Upper lobe of left lung (tissue), 6 donors: ENCODE measurements at regions not wholly inside any gene's neighbourhood (a gene's known extent, or its start where the extent isn't known, plus 50 kb on each side); places are given as distances from the start of the nearest gene placed in this dataset.
A peak's percentile ranks its signal among the peaks of the same experiment; 100 is the strongest.

Experiments
- ATAC-seq, 2 donors: fragments of 200-7000 bp; cut with Tn5 transposase; one replicate each; pipeline ENCODE4 v1.9.1; 2022; ENCODE audit warnings: mild to moderate bottlenecking in 2 of 2, moderate library complexity in 2 of 2; ENCODE audit not compliant: low FRiP score in 2 of 2
- DNase-seq, 2 donors: peaks; one replicate each; pipeline ENCODE4 v3.0.0-alpha.2; 2019 to 2020
- H3K27ac ChIP-seq, 4 donors: fragments of 200-600 bp; sonication (generic); one replicate each; pipeline ENCODE4 v1.5.1; 2016 to 2019
- H3K27me3 ChIP-seq, 4 donors: fragments of 200-600 bp; sonication (generic); one replicate each; pipeline ENCODE4 v1.5.1; 2017 to 2019
- H3K36me3 ChIP-seq, 4 donors: fragments of 200-600 bp; sonication (generic); one replicate each; pipeline ENCODE4 v1.5.1; 2016 to 2019
- H3K4me1 ChIP-seq, 4 donors: fragments of 200-600 bp; sonication (generic); one replicate each; pipeline ENCODE4 v1.5.1; 2018 to 2019
- H3K4me3 ChIP-seq, 4 donors: fragments of 200-600 bp; sonication (generic); one replicate each; pipeline ENCODE4 v1.5.1; 2017 to 2019; ENCODE audit warnings: mild to moderate bottlenecking in 2 of 4, moderate library complexity in 1 of 4
- H3K9me3 ChIP-seq, 4 donors: fragments of 200-600 bp; sonication (generic); one replicate each; pipeline ENCODE4 v1.5.1; 2018 to 2019
- CTCF ChIP-seq, 6 experiments: fragments of 450-650 bp in 4 of 6; fragments of 200-600 bp in 2 of 6; sonication (generic) in 2 of 6; IDR thresholded peaks; one replicate each; pipeline ENCODE4 v1.5.1; 2016 to 2019; ENCODE audit warnings: antibody characterized with exemption in 6 of 6
- EP300 ChIP-seq, 4 donors: sonication (generic); formaldehyde crosslinking; IDR thresholded peaks; one replicate each; pipeline ENCODE4 v1.5.1; 2017; ENCODE audit warnings: antibody characterized with exemption in 4 of 4, control low read depth in 2 of 4
- POLR2A ChIP-seq, 4 donors: fragments of 450-650 bp; IDR thresholded peaks; one replicate each; pipeline ENCODE4 v1.5.1; 2016 to 2017; ENCODE audit warnings: antibody characterized with exemption in 4 of 4, mild to moderate bottlenecking in 2 of 4
- POLR2AphosphoS5 ChIP-seq, 2 donors: sonication (generic); formaldehyde crosslinking; IDR thresholded peaks; one replicate each; pipeline ENCODE4 v1.5.1; 2017; ENCODE audit warnings: antibody characterized with exemption in 2 of 2
- WGBS, 2 donors: methylation state at CpG; one replicate each; pipeline ENCODE4 v1.1.5; 2017 to 2018; 5-methylcytosine and 5-hydroxymethylcytosine counted together
- donor health status: DM: no; HTN: no; CAD: no; lungs with moderate emphysema.
- donor health status: DM: no; HTN: yes; CAD: no; lungs with severe emphysema.

DNA sequence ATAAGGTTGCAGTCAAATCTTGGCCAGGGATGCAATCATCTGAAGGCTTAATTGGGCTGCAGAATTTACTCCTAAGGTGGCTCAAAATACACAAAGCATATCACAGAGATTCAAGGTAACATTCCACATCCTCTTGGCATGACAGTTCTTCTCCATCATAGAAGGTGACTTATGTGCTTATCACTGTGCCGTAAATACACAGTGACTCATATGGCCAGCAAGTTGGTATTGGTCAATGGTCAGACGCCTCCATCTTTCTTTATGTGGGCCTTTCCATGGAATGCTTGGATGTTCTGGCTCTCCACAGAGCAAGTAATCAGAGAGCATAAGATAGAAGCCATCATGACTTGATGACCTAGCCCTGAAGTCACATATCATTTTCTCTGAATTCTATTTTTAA is 168.8 kb upstream of the ST8SIA2 start:
- Histone ChIP-seq H3K4me1 (no peaks in the 10 kb centered on the region), H3K4me3 (no peak overlapping the region), H3K27ac (no peak overlapping the region), H3K9me3 (peaks cover 0 to 5% (median 0%) of the 10 kb centered on the region in 4 donors), H3K27me3 (no peaks in the 10 kb centered on the region), H3K36me3 (no peaks in the 10 kb centered on the region)
- no peak for ATAC-seq
- TF ChIP-seq EP300 (IDR thresholded peaks at IDR 0.05) (no peak), CTCF (IDR thresholded peaks at IDR 0.05) (no peak)
- 93 to 100% methylated on average over 2 of the region's 2 CpGs for WGBS, 2 donors
- no peak for DNase-seq

DNA sequence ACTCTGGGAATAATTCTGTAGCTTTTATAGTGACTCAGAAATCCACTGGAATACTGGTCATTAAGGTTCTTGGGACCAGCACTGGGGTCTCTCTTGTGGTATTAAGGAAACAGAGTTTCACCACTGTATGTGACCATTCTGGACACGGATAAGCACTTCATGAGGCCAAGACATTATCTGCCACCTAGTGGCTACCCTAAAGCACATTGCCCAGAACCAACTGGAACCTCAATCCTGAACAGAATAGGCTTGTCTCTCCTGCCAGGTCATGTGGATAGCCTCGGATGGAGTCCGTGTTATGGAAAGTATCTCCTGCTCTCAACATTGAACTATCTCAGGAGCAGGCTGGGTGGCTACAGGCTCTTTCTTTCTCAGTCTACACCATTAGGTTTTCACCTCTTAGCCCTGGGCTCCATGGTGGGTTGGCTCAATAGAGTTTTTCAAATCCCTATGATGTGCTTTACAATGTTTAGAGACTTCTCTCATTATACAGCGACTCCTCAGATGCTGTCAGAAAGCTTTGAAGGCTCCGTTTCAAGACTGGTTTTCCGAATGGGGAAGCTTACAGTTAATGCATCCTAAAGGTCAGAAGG is 167.6 kb upstream of the ST8SIA2 start:
- ATAC-seq (peak in 1 of 2 donors; percentile 31), DNase-seq (no peak)
- Histone ChIP-seq H3K27ac (no peak overlapping the region), H3K27me3 (no peaks in the 10 kb centered on the region), H3K36me3 (no peaks in the 10 kb centered on the region), H3K4me3 (no peak overlapping the region), H3K9me3 (peaks cover 0 to 5% (median 0%) of the 10 kb centered on the region in 4 donors), H3K4me1 (no peaks in the 10 kb centered on the region)
- TF ChIP-seq CTCF (IDR thresholded peaks at IDR 0.05) (peak in 4 of 6 experiments; percentile 18 to 46 (median 24)), EP300 (IDR thresholded peaks at IDR 0.05) (no peak)
- 56 to 66% methylated on average over 6 of the region's 6 CpGs for WGBS, 2 donors

GRCh38 chr15:92228830-92229229 is 164.9 kb upstream of the ST8SIA2 start:
- peaks cover 0 to 3% (median 0%) of the 10 kb centered on the region in 4 donors for H3K9me3 ChIP-seq
- 60 to 87% methylated on average over 2 of the region's 2 CpGs for WGBS, 2 donors
- no peak for TF ChIP-seq EP300 (IDR thresholded peaks at IDR 0.05)
- TF ChIP-seq CTCF (IDR thresholded peaks at IDR 0.05), result no peak
- no peak for TF ChIP-seq POLR2A (IDR thresholded peaks at IDR 0.05)
- TF ChIP-seq POLR2AphosphoS5 (IDR thresholded peaks at IDR 0.05), result no peak
- H3K4me1 ChIP-seq, result no peaks in the 10 kb centered on the region
- no peaks in the 10 kb centered on the region for H3K36me3 ChIP-seq
- no peak overlapping the region for H3K27ac ChIP-seq
- no peak overlapping the region for H3K4me3 ChIP-seq
- H3K27me3 ChIP-seq, result no peaks in the 10 kb centered on the region
- DNase-seq (no peak), ATAC-seq (no peak)

DNA sequence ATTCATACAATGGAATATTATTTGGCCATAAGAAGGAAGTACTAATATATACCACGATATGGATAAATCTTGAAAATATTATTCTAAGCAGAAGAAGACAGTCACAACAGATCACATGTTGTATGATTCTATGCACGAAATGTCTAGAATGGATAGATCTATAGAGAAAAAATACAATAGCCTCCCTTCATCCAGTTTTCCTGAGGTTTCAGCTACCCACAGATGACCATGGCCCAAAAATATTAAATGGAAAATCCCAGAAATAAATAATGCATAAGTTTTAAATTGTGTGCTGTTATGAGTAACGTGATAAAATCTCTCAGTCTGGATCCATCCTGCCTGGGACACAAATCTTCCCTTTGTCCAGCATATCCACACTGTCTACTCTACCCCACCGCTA is 162.2 kb upstream of the ST8SIA2 start:
- ATAC-seq, result no peak
- no peak overlapping the region for H3K27ac ChIP-seq
- TF ChIP-seq CTCF (IDR thresholded peaks at IDR 0.05), result no peak
- TF ChIP-seq POLR2AphosphoS5 (IDR thresholded peaks at IDR 0.05), result no peak
- no peak for TF ChIP-seq POLR2A (IDR thresholded peaks at IDR 0.05)
- TF ChIP-seq EP300 (IDR thresholded peaks at IDR 0.05), result no peak
- no peaks in the 10 kb centered on the region for H3K27me3 ChIP-seq
- WGBS, 2 donors, result 74 to 77% methylated on average over 4 of the region's 4 CpGs
- no peaks in the 10 kb centered on the region for H3K4me1 ChIP-seq
- H3K36me3 ChIP-seq, result no peaks in the 10 kb centered on the region
- DNase-seq, result no peak
- peaks cover 0 to 8% (median 0%) of the 10 kb centered on the region in 4 donors for H3K9me3 ChIP-seq
- no peak overlapping the region for H3K4me3 ChIP-seq

GRCh38 chr15:92232317-92232716 is 161.4 kb upstream of the ST8SIA2 start:
- Histone ChIP-seq H3K4me3 (no peak overlapping the region), H3K36me3 (no peaks in the 10 kb centered on the region), H3K27me3 (no peaks in the 10 kb centered on the region), H3K4me1 (no peaks in the 10 kb centered on the region), H3K27ac (no peak overlapping the region), H3K9me3 (peaks cover 0 to 8% (median 0%) of the 10 kb centered on the region in 4 donors)
- ATAC-seq (no peak), DNase-seq (no peak)
- no peak for TF ChIP-seq POLR2AphosphoS5 (IDR thresholded peaks at IDR 0.05)
- TF ChIP-seq POLR2A (IDR thresholded peaks at IDR 0.05), result no peak
- TF ChIP-seq EP300 (IDR thresholded peaks at IDR 0.05), result no peak
- no peak for TF ChIP-seq CTCF (IDR thresholded peaks at IDR 0.05)
- 64 to 67% methylated on average over 7 of the region's 7 CpGs for WGBS, 2 donors
